Cardiac septum (tissue), 1 donor: ENCODE measurements at regions not wholly inside any gene's neighbourhood (a gene's known extent, or its start where the extent isn't known, plus 50 kb on each side); places are given as distances from the start of the nearest gene placed in this dataset.

Experiments
- DNase-seq: peaks from one replicate; pipeline ENCODE4 v3.0.0-alpha.2; 2020; ENCODE audit warnings: low spot score
- intact Hi-C: fragments of 100-400 bp; cut with DNase I; formaldehyde crosslinking; loops from one replicate; pipeline ENCODE4 v1.14.0; 2022
- donor health status: DM: no; HTN: no; CAD: no.

DNA sequence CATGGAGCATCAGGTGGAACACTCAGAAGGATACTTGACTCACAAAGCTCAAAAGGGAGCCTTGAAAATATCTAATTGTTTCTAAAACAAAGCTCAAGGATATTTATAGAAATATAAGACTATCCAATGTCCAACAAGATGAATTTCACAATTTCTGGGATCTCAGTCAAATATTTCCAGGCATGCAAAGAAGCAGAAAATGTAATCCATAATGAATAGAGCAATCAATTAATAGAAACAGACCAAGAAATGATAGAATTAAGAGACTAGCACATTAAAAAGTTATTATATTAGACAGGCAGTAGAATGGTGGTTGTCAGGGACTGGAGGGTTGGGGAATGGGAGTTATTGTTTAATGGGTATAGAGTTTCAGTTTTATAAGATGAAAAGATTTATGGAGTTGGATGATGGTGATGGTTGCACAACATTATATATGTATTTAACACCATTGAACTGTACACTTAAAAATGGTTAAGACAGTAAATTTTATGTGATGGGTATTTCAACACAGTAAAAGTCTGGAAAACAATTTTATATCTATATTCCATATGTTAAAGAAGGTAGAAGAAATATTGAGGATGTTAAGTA, 189.9 kb upstream of the PIEZO2 start:
- intact Hi-C loops = no loop called here
- no peak for DNase-seq

DNA sequence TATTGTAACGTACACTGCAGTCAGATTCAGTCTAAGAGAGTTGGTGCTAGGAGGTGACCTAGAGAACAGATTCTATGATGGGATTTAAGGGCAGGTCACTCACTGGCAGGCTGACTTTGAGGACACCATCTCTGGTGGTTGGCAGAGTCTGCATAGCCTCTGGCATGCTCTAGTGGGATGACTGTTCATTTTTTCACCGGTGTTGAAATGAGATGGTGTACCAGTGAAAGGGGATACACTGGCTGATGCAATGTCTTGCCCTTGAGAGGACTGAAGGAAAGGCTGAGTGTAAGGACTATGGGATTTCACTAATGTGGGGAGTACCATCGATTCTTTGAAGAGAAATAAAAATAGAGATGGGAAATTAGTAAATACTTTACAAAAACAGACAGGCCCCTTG, 186.9 kb upstream of the PIEZO2 start:
- DNase-seq = no peak
- intact Hi-C loops = no loop called here

- DNase-seq = no peak
- intact Hi-C loops = no loop called here
These were observed 178.1 kb upstream of the PIEZO2 start for GRCh38 chr18:11327391-11328009.

GRCh38 chr18:11324956-11325882, 175.8 kb upstream of the PIEZO2 start:
- intact Hi-C loops = no loop called here
- no peak for DNase-seq

DNA sequence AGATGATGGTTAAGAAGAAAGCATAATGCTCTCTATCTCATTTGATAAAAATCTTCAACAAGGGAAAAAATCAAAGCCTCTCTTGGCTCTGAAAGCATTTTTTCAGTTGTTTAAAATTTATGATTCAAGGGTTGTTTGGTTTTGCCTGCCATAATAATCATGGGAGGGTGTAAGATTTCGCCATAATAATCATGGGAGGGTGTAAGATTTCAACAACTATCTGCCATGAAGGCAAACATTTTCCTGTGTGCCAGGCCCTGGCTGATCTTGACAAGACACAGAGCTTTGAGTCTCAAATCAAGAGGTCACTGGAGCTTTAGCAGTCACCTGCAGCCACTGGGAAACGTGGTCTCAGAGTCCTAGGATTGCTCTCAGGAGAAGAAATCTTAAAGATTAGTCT, 175.1 kb upstream of the PIEZO2 start:
- DNase-seq = no peak
- intact Hi-C loops = no loop called here

DNA sequence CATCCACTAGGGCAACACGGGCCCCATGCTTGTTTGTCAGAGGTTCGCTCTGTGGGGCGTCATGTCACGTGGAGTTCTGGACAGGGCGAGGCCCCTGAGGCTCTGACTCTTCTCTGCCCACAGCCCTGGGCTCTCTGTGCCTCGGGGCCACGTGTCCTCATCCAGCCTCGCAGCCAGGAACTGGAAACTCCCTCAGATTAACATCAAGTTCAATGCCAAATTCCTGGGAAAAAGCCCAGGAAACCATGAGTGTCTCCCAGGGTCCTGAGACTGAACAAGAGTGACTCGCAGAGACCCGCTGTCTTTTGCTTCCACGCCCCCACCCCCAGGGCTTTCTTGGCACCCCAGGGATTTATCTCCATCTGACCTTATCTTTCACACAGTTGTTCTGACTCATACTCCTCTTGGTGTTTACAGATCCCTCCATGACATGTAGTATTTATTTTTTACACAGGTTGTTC, 174.0 kb upstream of the PIEZO2 start:
- DNase-seq = no peak
- intact Hi-C loops = no loop called here

- DNase-seq = no peak
- intact Hi-C loops = no loop called here
These were observed 173.3 kb upstream of the PIEZO2 start for GRCh38 chr18:11322716-11323115.

GRCh38 chr18:11322006-11322405, 172.6 kb upstream of the PIEZO2 start:
- no peak for DNase-seq
- intact Hi-C loops = no loop called here

DNA sequence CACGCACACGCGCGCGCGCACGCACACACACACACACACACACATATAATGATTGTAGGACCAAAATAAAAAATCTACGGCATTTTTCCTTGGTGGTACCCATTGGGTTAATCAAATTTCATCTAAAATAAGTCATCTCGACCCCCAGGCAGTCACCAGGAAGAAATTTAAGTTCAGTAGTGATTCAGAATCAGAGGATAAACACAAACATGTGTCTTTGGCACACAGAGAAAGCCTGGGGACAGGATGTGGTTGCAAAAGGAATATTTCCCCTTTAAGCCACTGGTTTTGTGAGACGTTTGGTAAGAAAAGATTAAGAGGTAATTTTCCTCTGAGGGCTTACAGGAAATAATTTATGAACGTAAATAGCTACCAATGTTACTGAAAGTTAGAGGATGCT, 171.6 kb upstream of the PIEZO2 start:
- intact Hi-C loops = no loop called here
- no peak for DNase-seq

- intact Hi-C loops = no loop called here
- DNase-seq = no peak
These were observed 167.2 kb upstream of the PIEZO2 start for GRCh38 chr18:11316546-11316945.

- intact Hi-C loops = loop anchor here (2.0 kb wide), 1 partner anchor 78 kb away; no protein-coding TSS in a partner anchor
- DNase-seq = no peak
These were observed 161.2 kb upstream of the PIEZO2 start for GRCh38 chr18:11310476-11311086.

GRCh38 chr18:11309172-11309571, 159.8 kb upstream of the PIEZO2 start:
- intact Hi-C loops = no loop called here
- DNase-seq = no peak

DNA sequence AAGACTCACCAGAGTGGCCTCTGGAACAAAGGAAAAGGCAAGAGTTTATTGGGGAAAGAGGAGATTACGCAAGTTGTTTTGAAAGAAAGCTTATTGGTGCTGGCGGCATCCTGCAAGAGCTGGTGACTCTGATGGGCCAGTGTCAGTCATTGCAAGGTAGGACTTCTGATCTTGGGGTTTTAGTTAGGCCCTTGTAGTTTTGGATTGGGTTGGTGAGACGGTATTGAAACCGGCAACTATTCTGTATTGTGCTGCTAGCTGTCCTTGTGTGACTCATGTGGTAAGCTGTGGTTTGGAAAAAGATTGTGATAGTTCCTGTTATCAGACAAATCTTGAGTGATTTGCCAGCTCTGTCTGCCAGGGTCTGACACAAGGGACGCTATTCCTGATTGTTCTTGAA, 159.1 kb upstream of the PIEZO2 start:
- no peak for DNase-seq
- intact Hi-C loops = no loop called here

DNA sequence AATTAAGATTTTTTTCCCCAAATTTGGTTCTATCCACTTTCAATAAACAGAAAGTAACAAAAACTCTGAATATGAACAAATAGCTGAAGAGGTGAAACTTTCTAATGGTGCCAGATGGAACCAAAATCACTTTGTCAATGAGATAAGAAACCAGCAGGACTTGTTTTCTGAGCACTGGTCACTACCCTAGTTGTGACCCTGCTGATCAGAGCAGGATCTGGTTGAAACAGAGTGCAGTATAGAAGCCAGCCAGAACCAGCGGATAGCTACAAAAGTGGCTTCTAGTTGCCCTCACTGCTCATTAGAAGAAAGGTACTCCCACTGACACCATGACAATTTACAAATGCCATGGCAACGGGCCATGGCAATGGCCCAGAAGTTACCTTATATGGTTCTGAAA, 158.3 kb upstream of the PIEZO2 start:
- DNase-seq = no peak
- intact Hi-C loops = no loop called here

DNA sequence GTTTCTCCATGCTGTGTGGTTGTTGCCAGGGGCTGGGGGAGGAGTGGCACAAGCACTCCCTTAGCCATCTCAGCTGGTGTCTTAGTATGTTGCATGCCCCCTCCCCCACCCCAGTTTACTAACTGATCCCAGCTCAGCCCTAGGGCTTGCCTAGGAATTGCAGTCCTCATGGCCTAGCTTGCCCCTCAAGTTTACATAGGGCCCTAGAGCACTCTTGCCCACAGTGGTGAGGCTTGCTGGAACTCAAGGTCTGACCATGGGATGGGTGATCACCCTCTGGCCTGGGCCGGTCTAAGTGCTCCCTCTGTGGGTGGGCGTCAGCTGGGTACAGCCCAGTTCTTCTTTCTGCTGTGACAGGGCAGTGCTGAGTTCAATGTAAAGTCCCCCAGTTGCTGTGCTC, 156.1 kb upstream of the PIEZO2 start:
- no peak for DNase-seq
- intact Hi-C loops = no loop called here

GRCh38 chr18:11304928-11305327, 155.6 kb upstream of the PIEZO2 start:
- no peak for DNase-seq
- intact Hi-C loops = no loop called here

DNA sequence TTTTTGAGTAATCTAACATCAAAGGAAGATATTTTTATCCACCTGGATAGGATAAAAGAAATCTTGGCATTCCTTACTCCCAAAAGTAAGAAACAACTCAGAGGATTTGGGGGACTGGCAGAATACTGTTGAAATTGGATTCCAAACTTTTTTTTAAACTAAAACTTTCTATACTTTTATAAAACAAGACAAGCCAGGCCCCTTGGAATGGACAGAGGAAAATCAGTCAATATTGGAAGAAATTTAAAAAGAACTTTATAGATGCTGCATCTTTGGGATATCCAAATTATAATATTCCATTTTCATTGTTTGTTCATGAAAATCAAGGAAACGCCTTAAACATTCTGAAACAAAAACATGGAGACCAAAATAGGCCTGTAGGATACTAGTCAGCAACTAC, 147.6 kb upstream of the PIEZO2 start:
- intact Hi-C loops = no loop called here
- no peak for DNase-seq

DNA sequence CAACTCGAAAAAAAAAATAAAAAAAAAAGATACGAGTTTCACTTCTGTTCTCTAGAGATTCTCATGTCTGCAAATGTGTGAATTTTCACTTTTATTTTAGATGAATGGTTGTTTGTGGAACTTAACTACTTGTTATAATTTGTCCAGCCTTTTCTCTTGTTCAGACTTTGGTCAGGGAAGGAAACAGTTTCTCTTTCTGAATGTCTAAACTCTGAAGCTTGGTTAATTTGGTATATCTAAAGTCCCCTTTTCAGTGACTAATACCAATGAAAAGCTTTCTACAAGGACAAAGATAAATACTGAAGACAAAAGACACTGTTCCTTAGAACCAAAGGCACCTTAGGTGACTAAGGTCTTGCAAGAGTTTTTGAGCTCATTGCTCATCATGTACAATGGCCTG, 144.4 kb upstream of the PIEZO2 start:
- intact Hi-C loops = no loop called here
- DNase-seq = no peak

DNA sequence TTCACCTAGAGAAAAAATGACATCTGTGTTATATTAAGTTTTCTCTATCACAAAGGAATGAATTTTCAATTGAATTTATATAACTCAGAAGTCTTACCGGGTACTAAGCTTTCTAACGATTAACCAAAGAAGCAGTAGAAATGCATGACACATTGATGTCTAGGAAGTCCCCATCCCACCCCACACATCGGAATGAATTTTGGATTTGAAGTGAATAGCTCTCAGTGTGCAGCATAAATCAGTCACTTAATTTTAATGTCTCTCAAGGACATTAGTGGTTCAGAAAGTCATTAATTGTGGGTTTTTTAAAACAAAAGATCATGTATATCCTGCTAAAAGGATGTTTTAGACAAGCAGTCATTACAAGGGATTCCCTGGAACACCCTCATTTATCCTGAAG, 141.4 kb upstream of the PIEZO2 start:
- no peak for DNase-seq
- intact Hi-C loops = no loop called here

- no peak for DNase-seq
- intact Hi-C loops = no loop called here
These were observed 139.9 kb upstream of the PIEZO2 start for GRCh38 chr18:11289248-11289647.
